Lower lobe of right lung (tissue), 2 donors: ENCODE measurements at regions not wholly inside any gene's neighbourhood (a gene's known extent, or its start where the extent isn't known, plus 50 kb on each side); places are given as distances from the start of the nearest gene placed in this dataset.

Experiments
- ATAC-seq, 2 donors: fragments of 200-7000 bp; cut with Tn5 transposase; one replicate each; pipeline ENCODE4 v1.9.1; 2020 to 2022; ENCODE audit warnings: mild to moderate bottlenecking in 2 of 2, moderate library complexity in 2 of 2
- DNase-seq: peaks from one replicate; pipeline ENCODE4 v3.0.0-alpha.2; 2020
- H3K27ac ChIP-seq: fragments of 200-600 bp; one replicate; pipeline ENCODE4 v1.8.0; 2022
- H3K27me3 ChIP-seq: fragments of 200-600 bp; one replicate; pipeline ENCODE4 v1.8.0; 2022; ENCODE audit warnings: low read depth
- H3K36me3 ChIP-seq: fragments of 200-600 bp; one replicate; pipeline ENCODE4 v1.8.0; 2022; ENCODE audit warnings: mild to moderate bottlenecking
- H3K4me1 ChIP-seq: fragments of 200-600 bp; one replicate; pipeline ENCODE4 v1.8.0; 2022
- H3K4me3 ChIP-seq: fragments of 200-600 bp; one replicate; pipeline ENCODE4 v1.8.0; 2022; ENCODE audit warnings: mild to moderate bottlenecking
- H3K9me3 ChIP-seq: fragments of 200-600 bp; one replicate; pipeline ENCODE4 v1.8.0; 2022
- intact Hi-C: fragments of 100-400 bp; cut with DNase I; formaldehyde crosslinking; loops from one replicate; pipeline ENCODE4 v1.11.0; 2022
- TF ChIP-seq, protein P1 (sequence below): fragments of 200-600 bp; IDR thresholded peaks from one replicate; pipeline ENCODE4 v1.8.0; 2022; ENCODE audit warnings: antibody characterized with exemption, mild to moderate bottlenecking
- donor health status: DM: no; HTN: yes; CAD: no; lungs with severe emphysema.

DNA sequence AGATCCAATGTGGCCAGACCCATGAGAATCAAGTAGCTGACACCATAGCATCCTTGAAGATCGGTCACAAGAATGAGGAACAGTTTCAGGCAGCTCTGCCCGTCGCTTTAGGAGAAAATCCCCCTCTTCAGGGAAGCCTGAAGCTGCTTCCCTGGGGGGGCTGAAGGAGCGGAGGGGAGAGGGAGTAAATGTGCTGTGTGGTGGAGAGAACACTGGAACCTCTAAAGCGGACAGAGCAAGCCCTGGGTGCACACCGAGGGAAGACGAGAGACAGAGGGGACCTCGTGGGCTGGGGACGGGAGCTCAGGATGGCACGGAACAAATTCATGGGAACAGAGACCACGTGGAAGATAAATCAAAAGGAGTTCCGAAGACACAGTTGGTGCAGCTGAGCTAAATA, 154.3 kb downstream of the NDUFA10 start:
- intact Hi-C loops = no loop called here
- Histone ChIP-seq H3K9me3 (no peaks in the 10 kb centered on the region), H3K4me1 (no peaks in the 10 kb centered on the region), H3K36me3 (no peaks in the 10 kb centered on the region), H3K27me3 (no peaks in the 10 kb centered on the region), H3K27ac (no peak overlapping the region), H3K4me3 (no peak overlapping the region)
- ATAC-seq (no peak), DNase-seq (no peak)
- TF ChIP-seq, protein P1, sequence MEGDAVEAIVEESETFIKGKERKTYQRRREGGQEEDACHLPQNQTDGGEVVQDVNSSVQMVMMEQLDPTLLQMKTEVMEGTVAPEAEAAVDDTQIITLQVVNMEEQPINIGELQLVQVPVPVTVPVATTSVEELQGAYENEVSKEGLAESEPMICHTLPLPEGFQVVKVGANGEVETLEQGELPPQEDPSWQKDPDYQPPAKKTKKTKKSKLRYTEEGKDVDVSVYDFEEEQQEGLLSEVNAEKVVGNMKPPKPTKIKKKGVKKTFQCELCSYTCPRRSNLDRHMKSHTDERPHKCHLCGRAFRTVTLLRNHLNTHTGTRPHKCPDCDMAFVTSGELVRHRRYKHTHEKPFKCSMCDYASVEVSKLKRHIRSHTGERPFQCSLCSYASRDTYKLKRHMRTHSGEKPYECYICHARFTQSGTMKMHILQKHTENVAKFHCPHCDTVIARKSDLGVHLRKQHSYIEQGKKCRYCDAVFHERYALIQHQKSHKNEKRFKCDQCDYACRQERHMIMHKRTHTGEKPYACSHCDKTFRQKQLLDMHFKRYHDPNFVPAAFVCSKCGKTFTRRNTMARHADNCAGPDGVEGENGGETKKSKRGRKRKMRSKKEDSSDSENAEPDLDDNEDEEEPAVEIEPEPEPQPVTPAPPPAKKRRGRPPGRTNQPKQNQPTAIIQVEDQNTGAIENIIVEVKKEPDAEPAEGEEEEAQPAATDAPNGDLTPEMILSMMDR = no peak

DNA sequence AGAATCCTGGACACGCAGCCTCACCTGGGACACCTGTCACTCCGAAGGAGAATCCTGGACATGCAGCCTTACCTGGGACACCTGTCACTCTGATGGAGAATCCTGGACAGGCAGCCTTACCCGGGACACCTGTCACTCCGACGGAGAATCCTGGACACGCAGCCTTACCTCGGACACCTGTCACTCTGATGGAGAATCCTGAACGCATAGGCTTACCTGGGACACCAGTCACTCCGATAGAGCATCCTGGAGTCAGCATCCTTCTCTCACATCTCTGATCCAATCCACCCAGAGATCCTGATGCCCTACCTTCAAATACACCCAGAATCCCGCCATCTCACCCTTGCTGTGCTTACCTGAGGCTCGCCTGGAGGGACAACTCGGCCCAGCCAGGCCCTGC, 154.9 kb downstream of the NDUFA10 start:
- TF ChIP-seq, protein P1 = no peak
- Histone ChIP-seq H3K4me1 (no peaks in the 10 kb centered on the region), H3K9me3 (no peaks in the 10 kb centered on the region), H3K27me3 (no peaks in the 10 kb centered on the region), H3K4me3 (no peak overlapping the region), H3K27ac (no peak overlapping the region), H3K36me3 (no peaks in the 10 kb centered on the region)
- DNase-seq (no peak), ATAC-seq (no peak)
- intact Hi-C loops = no loop called here

DNA sequence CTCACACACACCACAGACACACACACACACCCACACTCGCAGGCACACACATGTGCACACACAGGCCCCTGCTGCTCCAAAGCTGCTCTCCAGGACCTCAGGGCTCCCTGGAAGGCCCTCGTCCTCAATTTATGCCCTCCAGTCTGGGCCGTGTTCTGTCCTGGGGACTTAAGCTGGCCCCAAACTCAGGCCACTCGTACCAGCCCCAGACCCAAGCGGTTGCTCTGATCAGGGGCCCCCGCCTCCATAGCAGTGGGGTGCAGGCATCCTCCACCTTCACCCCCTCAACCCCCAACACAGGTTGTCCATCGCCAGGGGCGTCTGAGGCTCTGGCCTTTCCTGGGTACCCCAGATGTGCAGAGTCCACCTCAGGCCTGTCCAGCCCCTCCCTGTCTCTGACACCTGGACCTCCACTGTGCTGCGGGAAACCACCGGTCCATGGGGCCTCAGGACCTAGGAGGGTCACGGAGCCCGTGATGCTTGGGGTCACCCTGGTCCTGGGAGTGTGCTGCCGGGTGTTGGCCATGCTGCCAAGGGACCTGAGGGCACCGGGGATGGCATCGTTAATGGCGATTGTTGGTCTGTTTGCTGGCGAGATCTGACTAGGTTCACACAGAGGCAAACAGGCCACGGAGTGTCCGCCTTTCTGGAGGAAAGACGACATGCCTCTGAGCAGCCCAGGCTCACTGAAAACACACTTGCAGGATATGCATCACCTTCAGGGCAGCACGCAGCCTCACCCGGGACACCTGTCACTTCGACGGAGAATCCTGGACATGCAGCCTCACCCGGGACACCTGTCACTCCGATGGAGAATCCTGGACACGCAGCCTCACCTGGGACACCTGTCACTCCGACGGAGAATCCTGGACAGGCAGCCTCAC, 155.6 kb downstream of the NDUFA10 start:
- H3K4me3 ChIP-seq = no peak overlapping the region
- TF ChIP-seq, protein P1 = no peak
- H3K9me3 ChIP-seq = no peaks in the 10 kb centered on the region
- DNase-seq (no peak), ATAC-seq (no peak)
- intact Hi-C loops = no loop called here
- no peaks in the 10 kb centered on the region for H3K36me3 ChIP-seq
- H3K4me1 ChIP-seq = no peaks in the 10 kb centered on the region
- H3K27ac ChIP-seq = no peak overlapping the region
- no peaks in the 10 kb centered on the region for H3K27me3 ChIP-seq

DNA sequence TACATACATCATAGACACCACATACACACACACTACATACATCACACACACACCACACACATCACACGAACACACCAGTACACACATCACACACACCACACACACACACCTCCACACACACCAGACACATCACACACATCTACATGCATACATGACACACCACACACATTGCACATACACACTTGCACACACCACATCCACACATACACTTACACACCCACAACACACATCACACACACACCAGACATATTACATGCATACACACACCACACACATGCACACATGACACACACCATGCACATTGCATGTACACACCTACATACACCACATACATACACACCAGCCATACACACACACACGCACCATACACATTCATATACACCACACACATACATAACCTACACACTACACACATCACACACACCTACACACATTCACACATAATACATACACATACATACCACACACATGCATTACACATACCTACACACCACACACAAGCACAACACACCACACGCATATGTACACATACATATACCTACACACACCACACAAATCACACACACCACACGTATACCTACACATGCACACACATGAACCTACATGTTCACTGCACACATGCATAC, 156.5 kb downstream of the NDUFA10 start:
- Histone ChIP-seq H3K27ac (no peak overlapping the region), H3K36me3 (no peaks in the 10 kb centered on the region), H3K27me3 (no peaks in the 10 kb centered on the region), H3K4me3 (no peak overlapping the region), H3K9me3 (no peaks in the 10 kb centered on the region), H3K4me1 (no peaks in the 10 kb centered on the region)
- no peak for DNase-seq
- no peak for ATAC-seq
- TF ChIP-seq, protein P1 = no peak
- intact Hi-C loops = no loop called here

DNA sequence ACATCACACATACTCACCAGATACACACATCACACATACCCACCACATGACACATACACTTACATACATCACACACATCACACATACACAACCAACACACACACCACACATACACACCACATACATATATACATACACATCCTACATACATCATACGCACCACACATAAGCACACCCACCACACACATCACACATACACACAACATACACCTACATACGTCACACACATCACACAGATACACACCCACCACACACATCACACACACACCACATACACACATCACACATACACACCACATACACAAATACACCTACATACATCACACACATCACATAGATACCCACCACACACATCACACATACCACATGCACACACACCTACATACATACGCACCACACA, 158.4 kb downstream of the NDUFA10 start:
- TF ChIP-seq, protein P1 = no peak
- no peaks in the 10 kb centered on the region for H3K4me1 ChIP-seq
- no peaks in the 10 kb centered on the region for H3K9me3 ChIP-seq
- H3K36me3 ChIP-seq = no peaks in the 10 kb centered on the region
- ATAC-seq (no peak), DNase-seq (no peak)
- H3K27me3 ChIP-seq = no peaks in the 10 kb centered on the region
- H3K4me3 ChIP-seq = no peak overlapping the region
- intact Hi-C loops = no loop called here
- H3K27ac ChIP-seq = no peak overlapping the region
